SU-DHL-6 (cell line): ENCODE measurements at regions not wholly inside any gene's neighbourhood (a gene's known extent, or its start where the extent isn't known, plus 50 kb on each side); places are given as distances from the start of the nearest gene placed in this dataset.

Experiments used
- H2AFZ ChIP-seq: fragments of 200-600 bp; sonication (generic); 2 replicates; pipeline ENCODE4 v1.6.1; 2014; ENCODE audit warnings: low read depth, mild to moderate bottlenecking, moderate library complexity, mixed read lengths, antibody characterized with exemption, low read length; ENCODE audit not compliant: severe bottlenecking
- H3F3A ChIP-seq: fragments of 200-600 bp; shearing (Covaris generic); 2 replicates; pipeline ENCODE4 v1.6.0; 2016; ENCODE audit warnings: antibody characterized with exemption, mild to moderate bottlenecking; ENCODE audit not compliant: insufficient read depth
- H3K27ac ChIP-seq: fragments of 200-600 bp; sonication (generic); 2 replicates; pipeline ENCODE4 v1.5.1; 2016; ENCODE audit warnings: low read depth, mild to moderate bottlenecking, low read length, moderate library complexity, mixed read lengths
- H3K27me3 ChIP-seq: fragments of 200-600 bp; sonication (generic), shearing (Covaris generic); 2 replicates; pipeline ENCODE4 v1.6.0; 2014; ENCODE audit warnings: mild to moderate bottlenecking, low read length
- H3K36me3 ChIP-seq: fragments of 200-600 bp; sonication (generic); 2 replicates; pipeline ENCODE4 v1.6.1; 2014; ENCODE audit warnings: mild to moderate bottlenecking, low read length, mixed read lengths
- H3K4me2 ChIP-seq: fragments of 300-600, 200-600 bp; shearing (Covaris generic), sonication (generic); 2 replicates; pipeline ENCODE4 v1.6.0; 2014; ENCODE audit warnings: low read length, low read depth, mild to moderate bottlenecking; ENCODE audit not compliant: poor library complexity, severe bottlenecking
- H3K4me3 ChIP-seq: fragments of 200-600 bp; sonication (generic); 2 replicates; pipeline ENCODE4 v1.5.1; 2014; ENCODE audit warnings: antibody characterized with exemption, low read length, mild to moderate bottlenecking, mixed read lengths; ENCODE audit not compliant: insufficient read depth, poor library complexity, severe bottlenecking
- H3K79me2 ChIP-seq: fragments of 200-600 bp; sonication (generic); 2 replicates; pipeline ENCODE4 v1.6.1; 2014; ENCODE audit warnings: mild to moderate bottlenecking, low read length, moderate library complexity; ENCODE audit not compliant: insufficient read depth
- H3K9ac ChIP-seq: fragments of 200-600 bp; sonication (generic); 2 replicates; pipeline ENCODE4 v1.7.0; 2014; ENCODE audit warnings: mild to moderate bottlenecking, low read length
- H3K9me2 ChIP-seq: fragments of 200-600 bp; sonication (generic); replicated peaks from 2 replicates; pipeline ENCODE4 v1.6.1; 2014; ENCODE audit warnings: low read length; ENCODE audit not compliant: insufficient read depth
- H3K9me3 ChIP-seq: fragments of 200-600 bp; sonication (generic); 2 replicates; pipeline ENCODE4 v1.6.1; 2014; ENCODE audit warnings: low read length, mixed read lengths; ENCODE audit not compliant: insufficient read depth
- H4K20me1 ChIP-seq: fragments of 200-600 bp; sonication (generic); 2 replicates; pipeline ENCODE4 v1.6.1; 2014; ENCODE audit warnings: low read depth, mild to moderate bottlenecking, antibody characterized with exemption, low read length, moderate library complexity, mixed read lengths
- EZH2phosphoT487 ChIP-seq: fragments of 200-600 bp; sonication (generic), shearing (Covaris generic); conservative IDR thresholded peaks from 2 replicates; pipeline ENCODE4 v1.6.1; 2018; ENCODE audit warnings: mild to moderate bottlenecking, antibody characterized with exemption, low read length, moderate library complexity, mixed read lengths
- TF ChIP-seq, protein P1 (sequence below): fragments of 200-600 bp; sonication (generic); IDR thresholded peaks from one replicate; pipeline ENCODE4 v1.5.1; 2017; ENCODE audit warnings: antibody characterized with exemption, mild to moderate bottlenecking, low read length, moderate library complexity; ENCODE audit not compliant: insufficient read depth, poor library complexity, severe bottlenecking

- H3K79me2 ChIP-seq, result no peaks in the 10 kb centered on the region
- H3K9ac ChIP-seq, result no peak overlapping the region
- no peak overlapping the region for H2AFZ ChIP-seq
- H3F3A ChIP-seq, result no peaks in the 10 kb centered on the region
- no peaks in the 10 kb centered on the region for H3K9me2 ChIP-seq
- TF ChIP-seq, protein P1, sequence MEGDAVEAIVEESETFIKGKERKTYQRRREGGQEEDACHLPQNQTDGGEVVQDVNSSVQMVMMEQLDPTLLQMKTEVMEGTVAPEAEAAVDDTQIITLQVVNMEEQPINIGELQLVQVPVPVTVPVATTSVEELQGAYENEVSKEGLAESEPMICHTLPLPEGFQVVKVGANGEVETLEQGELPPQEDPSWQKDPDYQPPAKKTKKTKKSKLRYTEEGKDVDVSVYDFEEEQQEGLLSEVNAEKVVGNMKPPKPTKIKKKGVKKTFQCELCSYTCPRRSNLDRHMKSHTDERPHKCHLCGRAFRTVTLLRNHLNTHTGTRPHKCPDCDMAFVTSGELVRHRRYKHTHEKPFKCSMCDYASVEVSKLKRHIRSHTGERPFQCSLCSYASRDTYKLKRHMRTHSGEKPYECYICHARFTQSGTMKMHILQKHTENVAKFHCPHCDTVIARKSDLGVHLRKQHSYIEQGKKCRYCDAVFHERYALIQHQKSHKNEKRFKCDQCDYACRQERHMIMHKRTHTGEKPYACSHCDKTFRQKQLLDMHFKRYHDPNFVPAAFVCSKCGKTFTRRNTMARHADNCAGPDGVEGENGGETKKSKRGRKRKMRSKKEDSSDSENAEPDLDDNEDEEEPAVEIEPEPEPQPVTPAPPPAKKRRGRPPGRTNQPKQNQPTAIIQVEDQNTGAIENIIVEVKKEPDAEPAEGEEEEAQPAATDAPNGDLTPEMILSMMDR, result no peak
- TF ChIP-seq EZH2phosphoT487, result no peak
- no peaks in the 10 kb centered on the region for H4K20me1 ChIP-seq
- no peaks in the 10 kb centered on the region for H3K27me3 ChIP-seq
- no peaks in the 10 kb centered on the region for H3K36me3 ChIP-seq
- H3K9me3 ChIP-seq, result no peaks in the 10 kb centered on the region
- no peak overlapping the region for H3K4me3 ChIP-seq
- H3K27ac ChIP-seq, result no peak overlapping the region
- no peak overlapping the region for H3K4me2 ChIP-seq
Measured at GRCh38 chr18:78722386-78722785, 257.2 kb upstream of the SALL3 start.

DNA sequence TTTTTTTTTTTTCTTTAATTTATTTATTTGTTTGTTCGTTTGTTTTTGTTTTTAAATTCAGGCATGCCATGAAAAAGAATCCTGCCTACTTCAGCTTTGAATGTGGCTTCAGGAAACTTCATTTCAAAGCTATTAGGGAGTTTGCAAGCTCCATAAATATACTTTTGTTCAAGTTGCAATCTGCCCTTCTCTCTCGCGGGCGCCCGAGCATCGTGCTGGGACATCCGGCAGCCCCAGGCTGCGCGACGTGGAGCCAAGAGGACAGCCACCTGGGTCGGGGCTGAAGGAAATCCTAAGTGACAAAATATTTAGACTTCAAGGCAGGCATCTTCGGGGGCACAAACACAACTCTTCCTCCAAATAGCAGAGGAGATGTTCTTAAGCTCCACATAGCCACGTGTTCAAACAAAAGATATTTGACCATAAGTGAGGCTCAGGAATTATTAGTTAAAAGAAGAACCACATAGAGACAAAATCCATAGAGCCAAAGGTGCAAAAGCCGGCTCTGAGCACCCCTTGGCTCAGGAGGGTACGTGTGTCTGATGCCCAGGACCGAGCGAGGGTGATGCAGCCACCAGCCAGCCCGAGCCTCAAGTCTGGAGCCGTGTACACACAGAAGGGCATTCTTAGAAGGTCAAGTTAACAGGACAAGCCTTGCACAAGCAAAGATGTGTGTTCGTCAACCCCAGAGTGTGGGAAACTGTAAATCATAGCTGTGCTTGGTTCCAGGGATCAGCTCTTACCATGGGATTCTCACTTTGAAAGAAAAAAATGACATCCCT, 256.5 kb upstream of the SALL3 start:
- Histone ChIP-seq H3K36me3 (no peaks in the 10 kb centered on the region), H3K4me2 (no peak overlapping the region), H2AFZ (no peak overlapping the region), H3K9ac (no peak overlapping the region), H4K20me1 (no peaks in the 10 kb centered on the region), H3K9me3 (no peaks in the 10 kb centered on the region), H3K27me3 (no peaks in the 10 kb centered on the region), H3K4me3 (no peak overlapping the region), H3F3A (no peaks in the 10 kb centered on the region), H3K9me2 (no peaks in the 10 kb centered on the region), H3K79me2 (no peaks in the 10 kb centered on the region), H3K27ac (no peak overlapping the region)
- TF ChIP-seq EZH2phosphoT487, result no peak
- TF ChIP-seq, protein P1, result no peak

GRCh38 chr18:78724214-78724914, 255.3 kb upstream of the SALL3 start:
- no peaks in the 10 kb centered on the region for H3F3A ChIP-seq
- H3K9me2 ChIP-seq, result no peaks in the 10 kb centered on the region
- H3K9me3 ChIP-seq, result no peaks in the 10 kb centered on the region
- H4K20me1 ChIP-seq, result no peaks in the 10 kb centered on the region
- H3K4me3 ChIP-seq, result no peak overlapping the region
- H3K27ac ChIP-seq, result no peak overlapping the region
- no peaks in the 10 kb centered on the region for H3K27me3 ChIP-seq
- H3K79me2 ChIP-seq, result no peaks in the 10 kb centered on the region
- H2AFZ ChIP-seq, result no peak overlapping the region
- TF ChIP-seq, protein P1, result no peak
- TF ChIP-seq EZH2phosphoT487, result no peak
- H3K9ac ChIP-seq, result no peak overlapping the region
- no peaks in the 10 kb centered on the region for H3K36me3 ChIP-seq
- H3K4me2 ChIP-seq, result no peak overlapping the region
